Kasumi-1 (cell line): ENCODE measurements at regions not wholly inside any gene's neighbourhood (a gene's known extent, or its start where the extent isn't known, plus 50 kb on each side); places are given as distances from the start of the nearest gene placed in this dataset.
"Not testable (repeated sequence)": the region's sequence is repeated elsewhere in the genome, so short reads cannot be mapped to it uniquely, and the experiment has no call there.

Source experiments
- DNase-seq, 2 experiments: peaks; one replicate each; lab custom pipeline; 2025; lab: John Stamatoyannopoulos, UW

- DNase-seq = no peak
Observed at GRCh38 chr1:143610196-143610595, 361.6 kb downstream of the FAM72C start.

GRCh38 chr1:143604887-143605286 lies 366.9 kb downstream of the FAM72C start:
- no peak for DNase-seq

GRCh38 chr1:143584508-143584907 lies 387.3 kb downstream of the FAM72C start:
- DNase-seq = no peak

GRCh38 chr1:143574891-143575520 lies 396.8 kb downstream of the FAM72C start:
- no peak for DNase-seq

- DNase-seq = not testable (repeated sequence)
Observed at GRCh38 chr1:143572661-143573060, 399.1 kb downstream of the FAM72C start.

GRCh38 chr1:143563761-143564160 lies 408.0 kb downstream of the FAM72C start:
- DNase-seq = not testable (repeated sequence)

GRCh38 chr1:143553627-143554026 lies 418.2 kb downstream of the FAM72C start:
- no peak for DNase-seq

- DNase-seq = not testable (repeated sequence)
Observed at GRCh38 chr1:143504703-143505102, 467.1 kb downstream of the FAM72C start.

- DNase-seq = not testable (repeated sequence)
Observed at GRCh38 chr1:143504080-143504479, 467.7 kb downstream of the FAM72C start.

GRCh38 chr1:143503048-143503447 lies 468.7 kb downstream of the FAM72C start:
- DNase-seq = not testable (repeated sequence)

- DNase-seq = not testable (repeated sequence)
Observed at GRCh38 chr1:143502038-143502437, 469.7 kb downstream of the FAM72C start.

- DNase-seq = not testable (repeated sequence)
Observed at GRCh38 chr1:143498059-143498749, 473.6 kb downstream of the FAM72C start.

- DNase-seq = no peak
Observed at GRCh38 chr1:143497374-143497747, 474.4 kb downstream of the FAM72C start.

- DNase-seq = not testable (repeated sequence)
Observed at GRCh38 chr1:143496526-143497373, 475.0 kb downstream of the FAM72C start.
